ENCODE measurements at regions not wholly inside any gene's neighbourhood (a gene's known extent, or its start where the extent isn't known, plus 50 kb on each side); places are given as distances from the start of the nearest gene placed in this dataset.

- no peak for DNase-seq
Observed at GRCh38 chr14:53331247-53331646, 178.1 kb upstream of the DDHD1 start.

- no peak for DNase-seq
Observed at GRCh38 chr14:53330441-53330840, 177.3 kb upstream of the DDHD1 start.

GRCh38 chr14:53328841-53329240, 175.7 kb upstream of the DDHD1 start:
- DNase-seq: no peak

- no peak for DNase-seq
Observed at GRCh38 chr14:53327716-53328115, 174.6 kb upstream of the DDHD1 start.

DNA sequence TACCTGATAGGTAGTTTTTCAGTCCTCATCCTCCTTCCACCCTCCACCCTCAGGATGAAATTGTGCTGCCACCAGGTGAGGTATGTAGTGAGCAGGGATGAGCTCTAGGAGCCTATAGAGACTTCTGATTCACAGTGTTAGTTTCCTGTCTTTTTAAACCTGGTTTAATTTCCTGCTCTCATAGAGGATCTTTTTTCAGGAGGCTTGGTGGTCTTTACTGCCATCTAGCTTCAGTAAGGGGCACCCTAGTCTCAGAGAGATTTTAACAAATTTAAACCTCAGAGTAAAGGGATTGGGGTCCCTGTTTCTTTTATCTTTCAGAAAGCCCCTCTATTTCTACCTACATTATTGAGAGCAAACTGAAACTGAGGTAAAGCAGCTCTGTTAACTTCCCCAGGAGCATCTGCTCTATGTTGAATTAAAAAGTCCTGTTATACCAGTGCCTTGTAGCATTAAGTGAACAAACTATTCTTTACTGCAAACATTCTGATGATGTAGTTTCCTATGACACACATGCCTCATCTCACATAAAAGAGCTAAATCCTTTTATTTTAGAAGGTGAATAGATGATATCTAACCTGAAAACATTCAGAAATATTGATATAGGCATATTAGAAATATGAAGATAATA, 172.2 kb upstream of the DDHD1 start:
- DNase-seq: peak in 1 of 2 experiments; percentile 22

DNA sequence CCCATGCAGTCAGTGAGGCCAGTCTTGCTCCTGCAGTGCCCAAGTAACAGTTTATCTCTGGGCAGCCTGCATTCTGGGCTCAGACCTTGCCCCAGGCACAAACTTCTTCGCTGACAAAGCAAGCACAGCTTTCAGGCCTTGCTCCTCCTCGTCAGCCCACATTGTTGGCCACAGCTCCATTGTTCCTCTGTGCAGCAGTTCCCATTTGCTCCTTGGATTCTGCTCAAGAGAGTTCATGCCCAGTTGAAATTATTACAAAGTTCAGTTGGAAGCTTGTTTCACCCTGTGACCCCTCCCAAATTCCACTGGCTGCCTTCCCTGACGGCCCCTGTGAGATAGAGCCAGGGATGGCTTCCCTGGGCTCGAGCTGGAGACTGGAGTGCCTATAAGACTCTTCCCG, 163.4 kb upstream of the DDHD1 start:
- no peak for DNase-seq

DNA sequence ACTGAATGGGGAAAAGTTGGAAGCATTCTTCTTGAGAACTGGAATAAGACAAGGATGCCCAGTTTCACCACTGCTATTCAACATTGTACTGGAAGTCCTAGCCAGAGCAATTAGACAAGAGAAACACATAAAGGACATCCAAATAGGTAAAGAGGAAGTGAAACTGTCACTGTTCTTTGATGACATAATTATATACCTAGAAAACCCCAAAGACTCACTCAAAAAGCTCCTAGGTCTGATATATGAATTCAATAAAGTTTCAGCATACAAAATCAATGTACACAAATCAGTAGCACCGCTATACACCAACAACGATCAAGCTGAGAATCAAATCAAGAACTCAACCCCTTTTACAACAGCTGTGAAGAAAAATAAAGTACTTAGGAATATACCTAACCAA, 157.3 kb upstream of the DDHD1 start:
- no peak for DNase-seq

DNA sequence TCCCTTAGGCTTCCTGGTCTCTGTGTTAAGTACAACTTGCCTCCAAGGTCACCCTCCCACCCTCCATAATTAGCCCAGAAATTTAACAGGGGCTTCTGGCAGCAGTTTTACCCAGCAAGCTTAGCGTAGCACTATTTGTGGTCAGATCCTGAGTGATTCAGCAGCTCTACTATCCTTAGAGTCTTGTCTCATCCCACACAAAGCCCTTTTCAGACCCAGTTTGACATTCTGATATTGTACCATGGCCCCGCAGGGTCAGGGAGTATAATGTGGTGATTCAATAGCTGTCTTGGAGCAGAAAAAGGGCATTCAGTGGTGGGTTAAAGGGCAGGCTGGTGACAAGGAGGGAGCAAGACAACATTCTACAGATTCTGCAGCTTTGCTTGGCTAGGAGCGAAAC, 153.8 kb upstream of the DDHD1 start:
- no peak for DNase-seq

- DNase-seq: peak in 1 of 2 experiments; percentile 53
Observed at GRCh38 chr14:53306267-53306721, 153.2 kb upstream of the DDHD1 start.

DNA sequence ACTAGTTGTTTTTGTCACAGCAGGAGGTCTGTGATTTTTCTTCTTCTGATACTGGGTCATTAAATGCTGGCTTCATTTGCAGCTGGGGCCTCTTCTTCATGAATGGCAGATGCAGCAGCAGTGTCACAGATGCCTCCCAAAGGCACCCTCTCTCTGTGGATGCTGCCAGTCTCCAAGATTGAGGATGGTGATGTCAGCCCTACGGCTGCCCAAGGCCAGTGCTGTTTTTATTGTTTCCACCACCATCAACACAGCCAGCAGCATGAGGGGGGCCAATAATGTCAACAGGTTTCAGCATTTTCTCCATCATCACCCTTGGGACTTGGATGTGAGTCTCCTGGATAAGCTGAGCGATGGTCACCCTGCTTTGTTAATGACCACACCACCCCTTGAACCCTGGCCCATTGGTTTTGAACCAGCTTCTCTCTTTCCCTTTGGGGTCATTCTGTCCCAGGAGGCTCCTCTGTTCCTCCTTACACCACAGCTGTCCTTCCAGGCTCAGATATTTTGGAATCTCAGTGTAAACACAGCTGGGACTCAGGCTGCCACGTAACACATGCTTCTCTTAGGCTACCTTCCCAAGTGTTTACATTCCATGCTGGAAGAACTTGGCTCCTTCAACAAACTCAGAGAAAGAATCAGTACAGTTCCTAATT, 151.7 kb upstream of the DDHD1 start:
- no peak for DNase-seq

GRCh38 chr14:53295985-53296582, 143.0 kb upstream of the DDHD1 start:
- DNase-seq: peak in 1 of 2 experiments; percentile 15

GRCh38 chr14:53295372-53295771, 142.2 kb upstream of the DDHD1 start:
- DNase-seq: no peak

- no peak for DNase-seq
Observed at GRCh38 chr14:53286301-53286700, 133.2 kb upstream of the DDHD1 start.

GRCh38 chr14:53285821-53286220, 132.7 kb upstream of the DDHD1 start:
- no peak for DNase-seq

DNA sequence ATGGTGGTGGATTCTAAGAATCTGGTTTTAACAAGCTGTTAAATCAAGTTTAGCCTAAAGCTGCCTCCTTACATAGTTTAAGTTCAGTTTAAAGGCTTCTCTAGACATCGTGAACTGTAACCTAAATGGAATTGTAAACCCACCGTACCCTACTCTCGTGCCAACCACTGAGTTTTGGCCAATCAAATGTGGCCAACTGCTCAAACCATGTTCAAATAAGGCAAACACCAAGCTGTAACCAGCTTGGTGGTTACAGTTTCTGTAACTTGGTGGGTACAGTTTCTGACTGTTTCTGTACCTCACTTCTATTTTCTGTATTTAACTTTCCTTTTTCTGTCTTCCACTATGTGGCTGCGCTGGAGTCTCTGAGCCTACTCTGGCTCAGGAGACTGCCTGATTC, 131.9 kb upstream of the DDHD1 start:
- DNase-seq: no peak

- no peak for DNase-seq
Observed at GRCh38 chr14:53278602-53279506, 125.7 kb upstream of the DDHD1 start.

DNA sequence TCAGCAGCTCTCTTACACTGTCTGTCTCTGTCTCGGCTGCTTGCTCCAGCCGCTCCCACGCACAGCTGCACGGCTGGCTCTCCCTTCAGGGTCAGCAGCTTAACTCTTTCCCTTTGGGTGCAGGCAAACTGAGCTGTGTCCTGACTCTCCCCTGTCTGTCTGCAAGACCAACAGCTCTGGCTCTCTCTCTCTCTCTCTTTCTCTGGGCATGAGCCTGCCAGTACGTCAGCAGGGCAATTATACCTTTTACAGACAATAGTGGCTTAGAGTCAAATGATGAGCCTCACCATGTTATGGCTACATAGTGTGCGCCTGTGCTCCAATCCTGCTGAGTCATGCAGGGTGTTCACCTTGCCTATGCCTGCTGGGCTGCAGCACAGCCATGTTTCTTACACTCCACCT, 120.5 kb upstream of the DDHD1 start:
- no peak for DNase-seq

GRCh38 chr14:53265025-53265424, 111.9 kb upstream of the DDHD1 start:
- DNase-seq: no peak

DNA sequence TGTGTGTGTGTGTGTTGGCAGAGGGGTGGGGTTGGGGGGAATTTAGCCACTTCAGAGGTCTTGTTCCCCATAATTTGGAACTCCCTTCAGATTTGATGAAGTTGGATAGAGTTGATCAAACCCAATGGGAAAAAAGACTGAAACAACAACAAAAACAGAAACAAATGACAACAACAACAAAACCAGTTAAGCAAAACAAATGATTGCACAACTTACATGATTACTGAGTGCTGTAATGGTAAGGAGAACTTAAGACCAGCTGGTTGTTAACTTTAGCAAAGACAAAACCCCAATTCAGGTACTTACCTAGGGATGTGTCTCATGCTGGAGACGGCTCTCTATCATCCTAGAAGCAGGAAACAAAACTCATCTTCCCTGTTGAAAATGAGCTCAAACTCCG, 107.8 kb upstream of the DDHD1 start:
- DNase-seq: no peak

- no peak for DNase-seq
Observed at GRCh38 chr14:53260286-53260685, 107.2 kb upstream of the DDHD1 start.

DNA sequence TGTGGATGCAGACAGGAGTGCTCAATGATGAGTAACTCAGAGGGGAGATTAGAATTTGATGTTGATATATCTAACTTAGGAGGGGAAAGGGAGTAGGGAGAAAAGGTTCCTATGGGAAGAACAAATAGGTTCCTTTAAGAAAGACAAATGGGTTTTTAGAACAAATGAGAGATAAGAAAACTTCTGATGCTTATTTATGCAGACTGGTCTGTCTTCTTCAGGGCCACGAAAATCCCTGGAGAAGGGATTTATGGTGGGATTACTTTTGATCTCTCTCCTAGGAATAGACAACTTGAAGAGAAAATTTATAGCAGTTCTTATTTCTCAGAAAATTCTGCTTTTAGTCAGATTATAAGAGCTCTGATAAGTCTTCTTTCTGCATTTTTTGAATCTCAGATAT, 99.0 kb upstream of the DDHD1 start:
- DNase-seq: no peak

GRCh38 chr14:53249059-53249458, 95.9 kb upstream of the DDHD1 start:
- DNase-seq: no peak

GRCh38 chr14:53247596-53248370, 94.7 kb upstream of the DDHD1 start:
- no peak for DNase-seq
